NB4 (cell line): ENCODE measurements at regions not wholly inside any gene's neighbourhood (a gene's known extent, or its start where the extent isn't known, plus 50 kb on each side); places are given as distances from the start of the nearest gene placed in this dataset.

ENCODE experiments used
- DNase-seq: peaks from one replicate; pipeline ENCODE4 v3.0.0; 2010; ENCODE audit warnings: low read depth
- H3K4me3 ChIP-seq: one replicate; pipeline ENCODE4 v1.5.1; 2011; ENCODE audit warnings: mild to moderate bottlenecking, low read depth, low read length, moderate library complexity
- MYC ChIP-seq: IDR thresholded peaks from 2 replicates; pipeline ENCODE4 v1.6.1; 2011; ENCODE audit warnings: low read depth, low read length
- POLR2A ChIP-seq: IDR thresholded peaks from 2 replicates; pipeline ENCODE4 v1.6.1; 2011; ENCODE audit warnings: mild to moderate bottlenecking; ENCODE audit not compliant: insufficient read length; ENCODE audit errors: extremely low read depth
- TF ChIP-seq, protein P1 (sequence below): IDR thresholded peaks from 2 replicates; pipeline ENCODE4 v1.6.1; 2011; ENCODE audit warnings: low read depth, low read length
- TF ChIP-seq, protein P2 (sequence below): IDR thresholded peaks from one replicate; pipeline ENCODE4 v1.5.1; 2012; ENCODE audit warnings: low read depth, low read length

DNA sequence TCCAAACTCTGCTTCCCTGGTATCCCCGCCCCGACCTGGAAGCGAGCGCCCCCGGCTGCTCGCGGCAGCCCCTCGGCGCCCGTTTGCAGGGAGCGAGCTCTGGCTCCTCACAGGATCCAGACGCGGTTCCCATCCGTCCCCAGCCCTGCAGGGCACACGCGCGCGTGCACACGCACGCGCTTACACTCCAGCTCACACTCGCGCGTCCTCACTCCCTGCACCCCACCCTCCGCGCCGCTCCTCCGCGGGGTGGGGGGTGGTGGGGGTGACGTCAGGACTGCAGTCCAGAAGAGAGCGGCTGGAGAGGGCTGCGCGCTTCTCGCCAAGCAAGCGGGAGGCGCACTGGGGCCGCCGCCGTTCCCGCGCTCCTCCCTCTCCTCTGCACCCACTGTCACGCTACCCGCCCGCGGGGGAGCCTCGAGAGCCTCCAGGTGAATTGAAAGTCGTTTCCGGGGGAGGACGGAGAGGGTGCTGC lies 255.6 kb downstream of the OTUD1 start:
- H3K4me3 ChIP-seq: no peak overlapping the region
- TF ChIP-seq, protein P1, sequence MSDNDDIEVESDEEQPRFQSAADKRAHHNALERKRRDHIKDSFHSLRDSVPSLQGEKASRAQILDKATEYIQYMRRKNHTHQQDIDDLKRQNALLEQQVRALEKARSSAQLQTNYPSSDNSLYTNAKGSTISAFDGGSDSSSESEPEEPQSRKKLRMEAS: no peak
- TF ChIP-seq MYC: no peak
- no peak for TF ChIP-seq POLR2A
- TF ChIP-seq, protein P2, sequence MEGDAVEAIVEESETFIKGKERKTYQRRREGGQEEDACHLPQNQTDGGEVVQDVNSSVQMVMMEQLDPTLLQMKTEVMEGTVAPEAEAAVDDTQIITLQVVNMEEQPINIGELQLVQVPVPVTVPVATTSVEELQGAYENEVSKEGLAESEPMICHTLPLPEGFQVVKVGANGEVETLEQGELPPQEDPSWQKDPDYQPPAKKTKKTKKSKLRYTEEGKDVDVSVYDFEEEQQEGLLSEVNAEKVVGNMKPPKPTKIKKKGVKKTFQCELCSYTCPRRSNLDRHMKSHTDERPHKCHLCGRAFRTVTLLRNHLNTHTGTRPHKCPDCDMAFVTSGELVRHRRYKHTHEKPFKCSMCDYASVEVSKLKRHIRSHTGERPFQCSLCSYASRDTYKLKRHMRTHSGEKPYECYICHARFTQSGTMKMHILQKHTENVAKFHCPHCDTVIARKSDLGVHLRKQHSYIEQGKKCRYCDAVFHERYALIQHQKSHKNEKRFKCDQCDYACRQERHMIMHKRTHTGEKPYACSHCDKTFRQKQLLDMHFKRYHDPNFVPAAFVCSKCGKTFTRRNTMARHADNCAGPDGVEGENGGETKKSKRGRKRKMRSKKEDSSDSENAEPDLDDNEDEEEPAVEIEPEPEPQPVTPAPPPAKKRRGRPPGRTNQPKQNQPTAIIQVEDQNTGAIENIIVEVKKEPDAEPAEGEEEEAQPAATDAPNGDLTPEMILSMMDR: no peak
- DNase-seq: no peak

- no peak for DNase-seq
- H3K4me3 ChIP-seq: no peak overlapping the region
These were observed 256.3 kb downstream of the OTUD1 start for GRCh38 chr10:23694921-23695824.

GRCh38 chr10:23695825-23696420 lies 257.0 kb downstream of the OTUD1 start:
- no peak for TF ChIP-seq POLR2A
- TF ChIP-seq, protein P1: no peak
- TF ChIP-seq, protein P2: no peak
- TF ChIP-seq MYC: no peak
- DNase-seq: no peak
- no peak overlapping the region for H3K4me3 ChIP-seq

More at GRCh38 chr10:23694921-23695824, 256.3 kb downstream of the OTUD1 start:
- TF ChIP-seq MYC (no peak), POLR2A (no peak)
- TF ChIP-seq, protein P2: no peak
- TF ChIP-seq, protein P1: no peak

- no peak overlapping the region for H3K4me3 ChIP-seq
- no peak for DNase-seq
- TF ChIP-seq POLR2A: no peak
- TF ChIP-seq MYC: no peak
- TF ChIP-seq, protein P1: no peak
- TF ChIP-seq, protein P2: no peak
These were observed 257.6 kb downstream of the OTUD1 start for GRCh38 chr10:23696476-23696875.

GRCh38 chr10:23702977-23703414 lies 264.1 kb downstream of the OTUD1 start:
- TF ChIP-seq, protein P1: no peak
- TF ChIP-seq, protein P2: peak; percentile 67
- H3K4me3 ChIP-seq: no peak overlapping the region
- peak; percentile 75 for DNase-seq
